GM18868 (cell line): ENCODE measurements at regions not wholly inside any gene's neighbourhood (a gene's known extent, or its start where the extent isn't known, plus 50 kb on each side); places are given as distances from the start of the nearest gene placed in this dataset.

Experiments used
- ATAC-seq: cut with Tn5 transposase; IDR thresholded peaks from one replicate; pipeline ENCODE4 v1.9.1; 2021; ENCODE audit warnings: mild to moderate bottlenecking, moderate library complexity; ENCODE audit not compliant: unreplicated experiment

- ATAC-seq: no peak
Measured at GRCh38 chr16:48441106-48441505, 55.9 kb upstream of the SIAH1 start.

GRCh38 chr16:48438414-48438813 is 53.2 kb upstream of the SIAH1 start:
- ATAC-seq: no peak

- ATAC-seq: no peak
Measured at GRCh38 chr16:48435906-48436305, 50.7 kb upstream of the SIAH1 start.

GRCh38 chr16:48435318-48435680 is 50.1 kb upstream of the SIAH1 start:
- ATAC-seq: no peak
